ENCODE measurements at regions not wholly inside any gene's neighbourhood (a gene's known extent, or its start where the extent isn't known, plus 50 kb on each side); places are given as distances from the start of the nearest gene placed in this dataset.
A peak's percentile ranks its signal among the peaks of the same experiment; 100 is the strongest.

GRCh38 chr20:43271980-43272379 lies 82.3 kb upstream of the PTPRT start:
- H3K36me3 Mint-ChIP-seq (ENCODE audit: insufficient read depth, unreplicated experiment) = no peaks in the 10 kb centered on the region
- no peaks in the 10 kb centered on the region for H3K9me3 ChIP-seq
- no peak overlapping the region for H3K27ac Mint-ChIP-seq (ENCODE audit: unreplicated experiment)
- no peak overlapping the region for H3K4me3 ChIP-seq (ENCODE audit: low read depth, low read length)
- TF ChIP-seq, protein P1, sequence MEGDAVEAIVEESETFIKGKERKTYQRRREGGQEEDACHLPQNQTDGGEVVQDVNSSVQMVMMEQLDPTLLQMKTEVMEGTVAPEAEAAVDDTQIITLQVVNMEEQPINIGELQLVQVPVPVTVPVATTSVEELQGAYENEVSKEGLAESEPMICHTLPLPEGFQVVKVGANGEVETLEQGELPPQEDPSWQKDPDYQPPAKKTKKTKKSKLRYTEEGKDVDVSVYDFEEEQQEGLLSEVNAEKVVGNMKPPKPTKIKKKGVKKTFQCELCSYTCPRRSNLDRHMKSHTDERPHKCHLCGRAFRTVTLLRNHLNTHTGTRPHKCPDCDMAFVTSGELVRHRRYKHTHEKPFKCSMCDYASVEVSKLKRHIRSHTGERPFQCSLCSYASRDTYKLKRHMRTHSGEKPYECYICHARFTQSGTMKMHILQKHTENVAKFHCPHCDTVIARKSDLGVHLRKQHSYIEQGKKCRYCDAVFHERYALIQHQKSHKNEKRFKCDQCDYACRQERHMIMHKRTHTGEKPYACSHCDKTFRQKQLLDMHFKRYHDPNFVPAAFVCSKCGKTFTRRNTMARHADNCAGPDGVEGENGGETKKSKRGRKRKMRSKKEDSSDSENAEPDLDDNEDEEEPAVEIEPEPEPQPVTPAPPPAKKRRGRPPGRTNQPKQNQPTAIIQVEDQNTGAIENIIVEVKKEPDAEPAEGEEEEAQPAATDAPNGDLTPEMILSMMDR (IDR thresholded peaks at IDR 0.05; ENCODE audit: insufficient read depth in 1 of 2, low read depth in 1 of 2, low read length in 1 of 2, severe bottlenecking in 1 of 2, unreplicated experiment in 1 of 2) = no peak
- H3K4me1 ChIP-seq = no peaks in the 10 kb centered on the region
- BruUV-seq (replicated peaks) = no TSS peak
- H3K4me3 Mint-ChIP-seq (ENCODE audit: unreplicated experiment) = no peak overlapping the region
- peak in 1 of 2 experiments; percentile 27 for DNase-seq
- H3K36me3 ChIP-seq (ENCODE audit: control insufficient read depth, insufficient read depth, low read length) = no peaks in the 10 kb centered on the region
- CTCF ChIA-PET = no interaction called here
- H3K27me3 Mint-ChIP-seq (ENCODE audit: insufficient read depth, unreplicated experiment) = peaks cover 9% of the 10 kb centered on the region
- POLR2A ChIA-PET = no interaction called here
- intact Hi-C loops (cut with micrococcal nuclease; ENCODE audit: unreplicated experiment) = no loop called here
- H3K27me3 ChIP-seq (replicated peaks; ENCODE audit: control insufficient read depth, insufficient read depth, low read length) = no peaks in the 10 kb centered on the region
- no peaks in the 10 kb centered on the region for H3K4me1 Mint-ChIP-seq (ENCODE audit: low read depth, unreplicated experiment)
- H3K9me3 Mint-ChIP-seq (ENCODE audit: unreplicated experiment) = peaks cover 28% of the 10 kb centered on the region

DNA sequence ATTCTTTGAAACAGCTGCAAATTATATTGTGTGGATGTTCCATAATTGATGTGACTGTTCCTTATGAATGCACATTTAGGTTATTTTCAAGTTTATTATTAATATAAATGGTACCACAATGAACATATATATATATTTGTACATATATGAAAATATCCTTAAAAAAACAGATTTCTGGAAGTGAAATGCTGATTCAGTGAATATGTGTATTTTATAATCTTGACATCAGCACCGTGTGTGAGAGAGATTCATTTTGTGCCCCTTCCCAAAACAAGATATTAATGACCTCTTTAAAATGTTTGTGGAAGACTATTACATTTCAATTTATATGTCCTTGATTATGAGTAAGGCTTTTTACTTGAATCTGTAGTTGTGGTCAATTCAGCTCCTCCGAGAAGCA lies 75.7 kb upstream of the PTPRT start:
- no peaks in the 10 kb centered on the region for H3K9me3 Mint-ChIP-seq (ENCODE audit: unreplicated experiment)
- POLR2A ChIA-PET = no interaction called here
- intact Hi-C loops (cut with micrococcal nuclease; ENCODE audit: unreplicated experiment) = no loop called here

GRCh38 chr20:43263226-43263625 lies 73.5 kb upstream of the PTPRT start:
- Mint-ChIP-seq H3K27me3 (ENCODE audit: insufficient read depth, unreplicated experiment) (peaks cover 13% of the 10 kb centered on the region), H3K9me3 (ENCODE audit: unreplicated experiment) (peaks cover 11% of the 10 kb centered on the region), H3K4me3 (ENCODE audit: unreplicated experiment) (no peak overlapping the region), H3K4me1 (ENCODE audit: low read depth, unreplicated experiment) (no peaks in the 10 kb centered on the region), H3K36me3 (ENCODE audit: insufficient read depth, unreplicated experiment) (no peaks in the 10 kb centered on the region), H3K27ac (ENCODE audit: unreplicated experiment) (no peak overlapping the region)
- intact Hi-C loops (cut with micrococcal nuclease; ENCODE audit: unreplicated experiment) = no loop called here
- Histone ChIP-seq H3K27me3 (replicated peaks; ENCODE audit: control insufficient read depth, insufficient read depth, low read length) (no peaks in the 10 kb centered on the region), H3K4me1 (no peaks in the 10 kb centered on the region), H3K4me3 (ENCODE audit: low read depth, low read length) (no peak overlapping the region), H3K9me3 (peaks cover 8% of the 10 kb centered on the region; the same call in 1 of the 2 replicates), H3K36me3 (ENCODE audit: control insufficient read depth, insufficient read depth, low read length) (no peaks in the 10 kb centered on the region)
- no peak for DNase-seq
- TF ChIP-seq, protein P1 (IDR thresholded peaks at IDR 0.05; ENCODE audit: insufficient read depth in 1 of 2, low read depth in 1 of 2, low read length in 1 of 2, severe bottlenecking in 1 of 2, unreplicated experiment in 1 of 2) = no peak
- BruUV-seq (replicated peaks) = no TSS peak
- CTCF ChIA-PET = no interaction called here
- POLR2A ChIA-PET = no interaction called here

More for the DNA sequence above, 75.7 kb upstream of the PTPRT start:
- Histone ChIP-seq H3K27me3 (replicated peaks; ENCODE audit: control insufficient read depth, insufficient read depth, low read length) (no peaks in the 10 kb centered on the region), H3K9me3 (no peaks in the 10 kb centered on the region), H3K4me1 (no peaks in the 10 kb centered on the region), H3K36me3 (ENCODE audit: control insufficient read depth, insufficient read depth, low read length) (no peaks in the 10 kb centered on the region), H3K4me3 (ENCODE audit: low read depth, low read length) (no peak overlapping the region)
- TF ChIP-seq, protein P1 (IDR thresholded peaks at IDR 0.05; ENCODE audit: insufficient read depth in 1 of 2, low read depth in 1 of 2, low read length in 1 of 2, severe bottlenecking in 1 of 2, unreplicated experiment in 1 of 2) = no peak
- CTCF ChIA-PET = interaction anchor here (1.6 kb wide), 1 partner anchor 144 kb away, joined by 4 read pairs; no protein-coding TSS in a partner anchor
- H3K4me1 Mint-ChIP-seq (ENCODE audit: low read depth, unreplicated experiment) = no peaks in the 10 kb centered on the region
- no peaks in the 10 kb centered on the region for H3K36me3 Mint-ChIP-seq (ENCODE audit: insufficient read depth, unreplicated experiment)
- peaks cover 8% of the 10 kb centered on the region for H3K27me3 Mint-ChIP-seq (ENCODE audit: insufficient read depth, unreplicated experiment)
- H3K4me3 Mint-ChIP-seq (ENCODE audit: unreplicated experiment) = no peak overlapping the region
- no peak for DNase-seq
- no peak overlapping the region for H3K27ac Mint-ChIP-seq (ENCODE audit: unreplicated experiment)
- BruUV-seq (replicated peaks) = no TSS peak

All from Caco-2 (cell line).